DND-41 (cell line): ENCODE measurements at regions not wholly inside any gene's neighbourhood (a gene's known extent, or its start where the extent isn't known, plus 50 kb on each side); places are given as distances from the start of the nearest gene placed in this dataset.

Source experiments
- EZH2 ChIP-seq: IDR thresholded peaks from 3 replicates; pipeline ENCODE4 v1.6.1; 2012; ENCODE audit warnings: borderline replicate concordance, low read depth, mild to moderate bottlenecking, moderate library complexity, low read length, inconsistent platforms; ENCODE audit not compliant: severe bottlenecking
- TF ChIP-seq, protein P1 (sequence below): IDR thresholded peaks from 2 replicates; pipeline ENCODE4 v1.5.1; 2012; ENCODE audit warnings: borderline replicate concordance, low read length, moderate library complexity, mild to moderate bottlenecking; ENCODE audit not compliant: poor library complexity, severe bottlenecking; ENCODE audit errors: extremely low read depth

DNA sequence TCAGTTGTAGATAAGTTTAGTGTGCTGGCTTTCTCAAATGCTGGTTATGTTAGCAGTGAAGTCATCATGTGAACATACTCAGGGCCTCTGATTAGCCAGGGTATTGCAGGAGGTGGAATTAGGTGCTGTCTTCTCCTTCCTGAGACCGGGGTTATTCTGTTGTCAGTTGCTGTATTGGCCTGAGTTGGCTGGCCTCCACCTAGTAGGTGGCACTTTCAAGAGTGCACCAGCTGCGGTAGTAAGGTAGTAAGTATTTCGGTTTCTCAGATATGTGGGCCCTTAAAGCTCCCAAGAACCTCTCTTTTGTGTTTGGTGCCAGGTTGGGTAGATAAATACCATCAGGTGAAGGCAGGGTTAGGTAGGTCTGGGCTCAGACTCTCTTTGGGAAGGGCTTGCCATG lies 1430.5 kb upstream of the CELF4 start:
- TF ChIP-seq, protein P1, sequence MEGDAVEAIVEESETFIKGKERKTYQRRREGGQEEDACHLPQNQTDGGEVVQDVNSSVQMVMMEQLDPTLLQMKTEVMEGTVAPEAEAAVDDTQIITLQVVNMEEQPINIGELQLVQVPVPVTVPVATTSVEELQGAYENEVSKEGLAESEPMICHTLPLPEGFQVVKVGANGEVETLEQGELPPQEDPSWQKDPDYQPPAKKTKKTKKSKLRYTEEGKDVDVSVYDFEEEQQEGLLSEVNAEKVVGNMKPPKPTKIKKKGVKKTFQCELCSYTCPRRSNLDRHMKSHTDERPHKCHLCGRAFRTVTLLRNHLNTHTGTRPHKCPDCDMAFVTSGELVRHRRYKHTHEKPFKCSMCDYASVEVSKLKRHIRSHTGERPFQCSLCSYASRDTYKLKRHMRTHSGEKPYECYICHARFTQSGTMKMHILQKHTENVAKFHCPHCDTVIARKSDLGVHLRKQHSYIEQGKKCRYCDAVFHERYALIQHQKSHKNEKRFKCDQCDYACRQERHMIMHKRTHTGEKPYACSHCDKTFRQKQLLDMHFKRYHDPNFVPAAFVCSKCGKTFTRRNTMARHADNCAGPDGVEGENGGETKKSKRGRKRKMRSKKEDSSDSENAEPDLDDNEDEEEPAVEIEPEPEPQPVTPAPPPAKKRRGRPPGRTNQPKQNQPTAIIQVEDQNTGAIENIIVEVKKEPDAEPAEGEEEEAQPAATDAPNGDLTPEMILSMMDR = no peak
- no peak for TF ChIP-seq EZH2
